Lung (tissue), 11 donors: ENCODE measurements at regions not wholly inside any gene's neighbourhood (a gene's known extent, or its start where the extent isn't known, plus 50 kb on each side); places are given as distances from the start of the nearest gene placed in this dataset.

ENCODE experiments used
- ATAC-seq: fragments of 200-7000 bp; cut with Tn5 transposase; one replicate; pipeline ENCODE4 v1.9.1; 2020; ENCODE audit warnings: moderate number of reproducible peaks; ENCODE audit not compliant: insufficient read depth, low FRiP score
- DNase-seq, 3 donors: peaks; one replicate each; pipeline ENCODE4 v3.0.0-alpha.2; 2013 to 2017
- H3K27ac ChIP-seq, 2 donors: one replicate each; pipeline ENCODE4 v1.5.1; 2013; ENCODE audit warnings: mild to moderate bottlenecking in 2 of 2, moderate library complexity in 2 of 2, control low read depth in 1 of 2, inconsistent platforms in 1 of 2, low read depth in 1 of 2, low read length in 1 of 2
- H3K27me3 ChIP-seq, 3 donors: one replicate each; pipeline ENCODE4 v1.5.1; 2013; ENCODE audit warnings: low read length in 2 of 3; ENCODE audit not compliant: control insufficient read depth in 3 of 3, insufficient read depth in 3 of 3
- H3K36me3 ChIP-seq, 4 donors: one replicate each; pipeline ENCODE4 v1.5.1; 2013; ENCODE audit warnings: low read length in 4 of 4, mild to moderate bottlenecking in 1 of 4, moderate library complexity in 1 of 4; ENCODE audit not compliant: control insufficient read depth in 4 of 4, insufficient read depth in 4 of 4
- H3K4me1 ChIP-seq, 5 donors: one replicate each; pipeline ENCODE4 v1.5.1; 2013; ENCODE audit warnings: low read length in 5 of 5, mild to moderate bottlenecking in 2 of 5, moderate library complexity in 1 of 5; ENCODE audit not compliant: control insufficient read depth in 5 of 5, insufficient read depth in 5 of 5
- H3K4me3 ChIP-seq: one replicate; pipeline ENCODE4 v1.5.1; 2013; ENCODE audit warnings: mild to moderate bottlenecking, control low read depth, moderate library complexity
- H3K9ac ChIP-seq, 2 donors: one replicate each; pipeline ENCODE4 v1.5.1; 2013; ENCODE audit warnings: low read length in 2 of 2, control low read depth in 1 of 2; ENCODE audit not compliant: insufficient read depth in 1 of 2
- H3K9me3 ChIP-seq, 4 donors: one replicate each; pipeline ENCODE4 v1.5.1; 2013; ENCODE audit warnings: low read length in 3 of 4, mild to moderate bottlenecking in 1 of 4, moderate library complexity in 1 of 4; ENCODE audit not compliant: control insufficient read depth in 4 of 4, insufficient read depth in 3 of 4
- CTCF ChIP-seq: IDR thresholded peaks from 2 replicates; pipeline ENCODE4 v1.5.1; 2012; ENCODE audit warnings: mild to moderate bottlenecking; ENCODE audit errors: control extremely low read depth, extremely low read depth
- WGBS, 2 donors: extraction: QIAGEN DNeasy Blood & Tissue Kit; methylation state at CpG; one replicate each; pipeline ENCODE4 v1.1.7; 2013; 5-methylcytosine and 5-hydroxymethylcytosine counted together
- donor health status: control.
- donor health status: control.
- donor health status: Bipolar disorder and iron deficiency.
- donor health status: healthy.
- donor health status: DM: yes; HTN: yes; CAD: no.

DNA sequence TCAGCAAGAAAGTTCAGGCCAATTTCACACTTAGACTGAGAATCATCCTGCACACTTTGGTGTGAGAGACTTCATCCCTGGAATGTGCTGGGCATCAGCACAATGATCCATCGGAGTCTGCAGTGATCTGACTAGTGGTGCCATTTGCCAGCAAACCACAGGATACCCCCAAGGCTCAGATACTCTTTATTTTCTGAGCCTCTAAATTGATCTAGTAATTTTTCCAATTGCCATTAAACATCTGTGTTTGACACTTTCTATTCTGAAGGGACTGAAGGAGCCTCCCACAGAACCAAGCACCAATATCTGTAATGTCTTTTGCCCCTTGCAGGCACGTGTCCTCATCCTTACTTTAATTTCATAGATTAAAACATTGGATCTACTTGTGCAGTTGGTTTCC, 485.3 kb upstream of the SMIM21 start:
- Histone ChIP-seq H3K36me3 (no peaks in the 10 kb centered on the region), H3K27ac (no peak overlapping the region), H3K4me3 (no peak overlapping the region), H3K4me1 (peaks cover 0 to 6% (median 0%) of the 10 kb centered on the region in 5 donors), H3K9ac (no peak overlapping the region), H3K27me3 (peaks cover 0 to 10% (median 6%) of the 10 kb centered on the region in 3 donors), H3K9me3 (peaks cover 0 to 2% (median 0%) of the 10 kb centered on the region in 4 donors)
- DNase-seq = no peak
- 41 to 42% methylated on average over 2 of the region's 2 CpGs for WGBS, 2 donors
- ATAC-seq = no peak
- no peak for TF ChIP-seq CTCF

DNA sequence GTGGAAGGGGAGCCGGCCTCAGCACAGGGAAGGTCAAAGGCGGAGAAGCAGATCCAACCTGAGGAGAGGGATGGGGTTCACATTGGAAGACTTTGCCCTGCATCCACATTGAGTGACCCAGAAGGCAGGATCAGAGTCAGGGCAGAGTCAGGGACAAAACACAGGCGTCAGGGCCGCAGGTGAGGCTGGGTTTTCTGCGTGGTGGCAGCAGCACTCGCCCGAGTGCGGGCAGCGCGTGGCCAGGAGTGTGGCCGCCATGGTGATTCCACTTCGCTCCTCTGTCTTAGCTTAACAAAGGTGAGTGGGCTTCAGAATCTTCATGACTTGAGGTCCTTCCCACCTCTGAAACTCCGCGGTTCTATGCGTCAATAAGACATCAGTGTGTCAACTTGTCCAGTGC, 476.9 kb upstream of the SMIM21 start:
- no peaks in the 10 kb centered on the region for H3K36me3 ChIP-seq
- H3K27ac ChIP-seq = no peak overlapping the region
- no peak for DNase-seq
- H3K27me3 ChIP-seq = no peaks in the 10 kb centered on the region
- H3K4me1 ChIP-seq = no peaks in the 10 kb centered on the region
- H3K9me3 ChIP-seq = no peaks in the 10 kb centered on the region
- WGBS, 2 donors = 96% methylated on average over 15 of the region's 15 CpGs
- no peak for TF ChIP-seq CTCF
- H3K9ac ChIP-seq = no peak overlapping the region
- no peak overlapping the region for H3K4me3 ChIP-seq
- ATAC-seq = no peak

DNA sequence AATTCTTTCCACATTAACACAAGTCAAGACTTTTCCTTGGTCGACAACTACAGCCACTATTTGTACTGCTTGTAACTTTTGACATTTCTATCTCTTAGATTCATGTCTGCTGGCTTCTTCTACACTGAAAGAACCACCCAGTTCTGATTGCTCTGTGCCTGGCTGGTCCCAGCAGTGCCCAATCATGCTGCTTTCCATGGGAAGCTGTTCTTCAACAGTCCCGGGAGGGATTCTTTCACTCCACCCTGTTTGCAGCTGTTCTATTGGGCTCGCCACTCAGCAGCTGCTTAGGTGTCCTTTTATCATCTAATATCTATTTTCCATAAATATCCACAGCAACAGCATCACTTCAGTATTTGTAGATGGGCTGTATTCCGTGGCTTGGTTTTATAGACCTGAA, 471.1 kb upstream of the SMIM21 start:
- Histone ChIP-seq H3K9me3 (peaks cover 0 to 2% (median 0%) of the 10 kb centered on the region in 4 donors), H3K4me1 (peaks cover 0 to 3% (median 0%) of the 10 kb centered on the region in 5 donors), H3K4me3 (no peak overlapping the region), H3K27ac (no peak overlapping the region), H3K36me3 (no peaks in the 10 kb centered on the region), H3K9ac (no peak overlapping the region), H3K27me3 (no peaks in the 10 kb centered on the region)
- ATAC-seq (no peak), DNase-seq (no peak)
- 64 to 79% methylated on average over 4 of the region's 4 CpGs for WGBS, 2 donors
- TF ChIP-seq CTCF = no peak

GRCh38 chr18:75897386-75897785, 469.9 kb upstream of the SMIM21 start:
- no peak for TF ChIP-seq CTCF
- H3K4me1 ChIP-seq = peaks cover 0 to 3% (median 0%) of the 10 kb centered on the region in 5 donors
- H3K9ac ChIP-seq = peak overlapping the region in 1 of 2 donors; percentile 18
- no peak overlapping the region for H3K27ac ChIP-seq
- no peaks in the 10 kb centered on the region for H3K27me3 ChIP-seq
- peaks cover 0 to 2% (median 0%) of the 10 kb centered on the region in 4 donors for H3K9me3 ChIP-seq
- DNase-seq (peak in 2 of 3 donors; percentile 52 to 71), ATAC-seq (no peak)
- no peaks in the 10 kb centered on the region for H3K36me3 ChIP-seq
- H3K4me3 ChIP-seq = no peak overlapping the region
- 76 to 86% methylated on average over 7 of the region's 7 CpGs for WGBS, 2 donors
